Osteocyte (in vitro differentiated cells): ENCODE measurements at regions not wholly inside any gene's neighbourhood (a gene's known extent, or its start where the extent isn't known, plus 50 kb on each side); places are given as distances from the start of the nearest gene placed in this dataset.

Experiments
- DNase-seq: peaks from one replicate; pipeline ENCODE4 v3.0.0; 2021; ENCODE audit warnings: mixed read lengths; ENCODE audit not compliant: unreplicated experiment; ENCODE audit errors: extremely low spot score
- H3K27ac Mint-ChIP-seq: one replicate; pipeline ENCODE4 v1.8.0; 2021; ENCODE audit warnings: mild to moderate bottlenecking, mixed read lengths; ENCODE audit not compliant: unreplicated experiment
- H3K27me3 Mint-ChIP-seq: one replicate; pipeline ENCODE4 v1.8.0; 2021; ENCODE audit warnings: mixed read lengths; ENCODE audit not compliant: unreplicated experiment
- H3K36me3 Mint-ChIP-seq: one replicate; pipeline ENCODE4 v1.8.0; 2021; ENCODE audit warnings: mixed read lengths; ENCODE audit not compliant: unreplicated experiment
- H3K4me1 Mint-ChIP-seq: one replicate; pipeline ENCODE4 v1.8.0; 2021; ENCODE audit warnings: mixed read lengths; ENCODE audit not compliant: unreplicated experiment
- H3K4me3 Mint-ChIP-seq: one replicate; pipeline ENCODE4 v1.8.0; 2021; ENCODE audit warnings: mild to moderate bottlenecking, moderate library complexity, mixed read lengths; ENCODE audit not compliant: unreplicated experiment
- H3K9me3 Mint-ChIP-seq: one replicate; pipeline ENCODE4 v1.8.0; 2021; ENCODE audit warnings: mixed read lengths; ENCODE audit not compliant: unreplicated experiment
- TF ChIP-seq, protein P1 (sequence below): fragments of 200-600 bp; sonication (generic); IDR thresholded peaks from 2 replicates; pipeline ENCODE4 v1.5.0; 2021; ENCODE audit warnings: antibody characterized with exemption, mild to moderate bottlenecking, moderate library complexity

DNA sequence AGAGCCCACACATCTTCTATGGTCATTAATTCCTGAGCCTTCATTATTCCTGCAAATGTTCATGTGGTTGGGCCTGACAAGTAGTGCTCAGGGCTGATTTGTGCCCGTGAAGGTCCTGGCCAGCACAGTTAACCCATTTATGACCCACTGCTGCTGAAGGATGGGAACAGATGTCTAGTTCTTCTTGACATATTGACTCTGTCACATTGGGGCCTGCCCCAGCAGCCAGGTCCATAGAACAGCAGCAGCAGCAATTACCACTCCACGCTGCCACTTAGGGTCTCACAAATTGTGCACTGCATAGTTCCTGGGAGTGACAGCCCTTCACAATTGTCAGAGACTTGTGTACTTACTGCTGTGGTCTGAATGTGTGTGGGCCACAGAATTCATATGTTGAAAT, 442.3 kb upstream of the RGPD4 start:
- Mint-ChIP-seq H3K4me3 (no peak overlapping the region), H3K27ac (no peak overlapping the region), H3K27me3 (no peaks in the 10 kb centered on the region), H3K36me3 (no peaks in the 10 kb centered on the region), H3K9me3 (peaks cover 12% of the 10 kb centered on the region), H3K4me1 (no peaks in the 10 kb centered on the region)
- TF ChIP-seq, protein P1, sequence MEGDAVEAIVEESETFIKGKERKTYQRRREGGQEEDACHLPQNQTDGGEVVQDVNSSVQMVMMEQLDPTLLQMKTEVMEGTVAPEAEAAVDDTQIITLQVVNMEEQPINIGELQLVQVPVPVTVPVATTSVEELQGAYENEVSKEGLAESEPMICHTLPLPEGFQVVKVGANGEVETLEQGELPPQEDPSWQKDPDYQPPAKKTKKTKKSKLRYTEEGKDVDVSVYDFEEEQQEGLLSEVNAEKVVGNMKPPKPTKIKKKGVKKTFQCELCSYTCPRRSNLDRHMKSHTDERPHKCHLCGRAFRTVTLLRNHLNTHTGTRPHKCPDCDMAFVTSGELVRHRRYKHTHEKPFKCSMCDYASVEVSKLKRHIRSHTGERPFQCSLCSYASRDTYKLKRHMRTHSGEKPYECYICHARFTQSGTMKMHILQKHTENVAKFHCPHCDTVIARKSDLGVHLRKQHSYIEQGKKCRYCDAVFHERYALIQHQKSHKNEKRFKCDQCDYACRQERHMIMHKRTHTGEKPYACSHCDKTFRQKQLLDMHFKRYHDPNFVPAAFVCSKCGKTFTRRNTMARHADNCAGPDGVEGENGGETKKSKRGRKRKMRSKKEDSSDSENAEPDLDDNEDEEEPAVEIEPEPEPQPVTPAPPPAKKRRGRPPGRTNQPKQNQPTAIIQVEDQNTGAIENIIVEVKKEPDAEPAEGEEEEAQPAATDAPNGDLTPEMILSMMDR = no peak
- DNase-seq = no peak

DNA sequence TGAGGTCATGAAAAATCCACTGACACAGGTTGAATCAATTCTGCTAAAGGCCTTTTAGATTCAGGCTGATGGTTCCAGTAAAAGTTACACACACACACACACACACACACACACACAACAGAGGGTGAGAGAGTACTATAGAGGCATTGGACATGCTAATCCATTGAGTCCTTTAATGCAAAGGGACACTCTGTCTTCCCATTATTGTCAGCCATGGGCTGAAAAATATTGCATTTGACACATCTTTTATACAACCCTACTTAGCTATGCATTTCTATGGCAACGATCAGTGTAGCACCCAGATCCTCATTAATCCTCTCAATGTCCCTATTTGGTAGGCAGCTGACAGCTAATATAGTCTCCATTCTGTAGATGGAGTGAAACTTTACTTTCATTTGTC, 440.8 kb upstream of the RGPD4 start:
- Mint-ChIP-seq H3K27me3 (no peaks in the 10 kb centered on the region), H3K36me3 (no peaks in the 10 kb centered on the region)

DNA sequence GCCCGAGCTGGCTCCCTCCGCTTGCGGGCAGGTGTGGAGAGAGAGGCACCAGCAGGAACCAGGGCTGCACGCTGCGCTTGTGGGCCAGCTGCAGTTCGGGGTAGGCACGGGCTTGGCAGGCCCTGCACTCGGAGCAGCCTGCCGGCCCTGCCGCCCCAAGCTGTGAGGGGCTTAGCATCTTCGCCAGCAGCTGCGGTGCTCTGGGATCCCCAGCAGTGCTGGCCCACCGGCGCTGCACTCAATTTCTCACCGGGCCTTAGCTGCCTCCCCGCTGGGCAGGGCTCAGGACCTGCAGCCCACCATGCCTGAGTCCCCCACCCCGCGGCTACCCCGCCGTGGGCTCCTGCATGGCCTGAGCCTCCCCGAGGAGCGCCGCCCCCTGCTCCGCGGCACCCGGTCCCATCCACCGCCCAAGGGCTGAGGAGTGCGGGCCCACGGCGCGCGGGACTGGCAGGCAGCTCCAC, 434.4 kb upstream of the RGPD4 start:
- Mint-ChIP-seq H3K27me3 (no peaks in the 10 kb centered on the region), H3K27ac (no peak overlapping the region), H3K4me1 (no peaks in the 10 kb centered on the region), H3K4me3 (no peak overlapping the region), H3K36me3 (no peaks in the 10 kb centered on the region), H3K9me3 (peaks cover 9% of the 10 kb centered on the region)
- TF ChIP-seq, protein P1 = no peak
- no peak for DNase-seq

More for the DNA sequence above, 440.8 kb upstream of the RGPD4 start:
- DNase-seq = no peak
- Mint-ChIP-seq H3K4me3 (no peak overlapping the region), H3K27ac (no peak overlapping the region), H3K9me3 (peaks cover 9% of the 10 kb centered on the region), H3K4me1 (no peaks in the 10 kb centered on the region)
- TF ChIP-seq, protein P1 = no peak

DNA sequence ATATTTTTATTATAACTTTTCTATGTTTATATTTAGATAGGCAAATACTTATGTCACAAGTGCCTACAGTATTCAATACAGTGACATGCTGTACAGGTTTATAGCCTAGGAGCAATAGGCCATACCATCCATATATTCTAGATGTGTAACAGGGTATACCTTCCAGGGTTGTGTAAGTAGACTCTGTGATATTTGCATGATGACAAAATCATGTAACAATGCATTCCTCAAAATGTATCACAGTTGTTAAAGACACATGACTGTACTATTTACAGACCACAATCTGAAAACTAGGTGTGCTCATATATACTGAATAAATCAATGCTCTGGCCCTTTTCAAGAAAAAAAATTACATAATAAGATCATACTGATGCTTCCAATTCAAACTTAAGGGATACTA, 433.2 kb upstream of the RGPD4 start:
- Mint-ChIP-seq H3K9me3 (no peaks in the 10 kb centered on the region), H3K4me1 (no peaks in the 10 kb centered on the region), H3K27ac (no peak overlapping the region), H3K36me3 (no peaks in the 10 kb centered on the region), H3K27me3 (no peaks in the 10 kb centered on the region), H3K4me3 (no peak overlapping the region)
- no peak for DNase-seq
- TF ChIP-seq, protein P1 = no peak

DNA sequence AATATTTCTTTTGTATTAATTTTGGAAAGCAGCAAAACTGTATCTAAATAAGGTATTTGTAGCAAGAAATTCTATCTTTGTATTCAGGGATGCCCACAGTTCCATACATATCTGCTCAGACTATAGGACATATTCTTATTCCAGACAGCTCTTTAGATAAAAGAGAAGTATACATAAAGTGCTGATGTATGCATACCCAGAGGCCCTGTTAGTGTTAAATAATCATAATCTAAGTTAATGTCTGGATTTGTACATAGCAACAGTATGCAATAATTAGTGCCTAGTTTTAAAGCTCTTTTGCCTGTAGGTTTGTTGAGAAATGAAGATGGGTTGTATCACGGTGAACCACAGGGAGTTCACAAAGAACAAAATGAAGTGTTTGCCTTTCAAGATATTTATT, 428.0 kb upstream of the RGPD4 start:
- H3K27ac Mint-ChIP-seq = no peak overlapping the region
- H3K36me3 Mint-ChIP-seq = no peaks in the 10 kb centered on the region
- DNase-seq = no peak
- peaks cover 4% of the 10 kb centered on the region for H3K27me3 Mint-ChIP-seq
- no peak overlapping the region for H3K4me3 Mint-ChIP-seq
- TF ChIP-seq, protein P1 = no peak
- no peaks in the 10 kb centered on the region for H3K9me3 Mint-ChIP-seq
- no peaks in the 10 kb centered on the region for H3K4me1 Mint-ChIP-seq
